GM21367 (cell line): ENCODE measurements at regions not wholly inside any gene's neighbourhood (a gene's known extent, or its start where the extent isn't known, plus 50 kb on each side); places are given as distances from the start of the nearest gene placed in this dataset.
A peak's percentile ranks its signal among the peaks of the same experiment; 100 is the strongest.
"Not testable (repeated sequence)": the region's sequence is repeated elsewhere in the genome, so short reads cannot be mapped to it uniquely, and the experiment has no call there.

ENCODE experiments used
- ATAC-seq: cut with Tn5 transposase; IDR thresholded peaks from one replicate; pipeline ENCODE4 v1.9.1; 2021; ENCODE audit not compliant: unreplicated experiment

GRCh38 chr2:65969161-65969560, 465.8 kb upstream of the MEIS1 start:
- ATAC-seq, result no peak

- ATAC-seq, result not testable (repeated sequence)
Measured at GRCh38 chr2:65963303-65963702, 471.6 kb upstream of the MEIS1 start.

- no peak for ATAC-seq
Measured at GRCh38 chr2:65960953-65961352, 474.0 kb upstream of the MEIS1 start.

GRCh38 chr2:65957886-65958285, 477.0 kb upstream of the MEIS1 start:
- ATAC-seq, result no peak

GRCh38 chr2:65957454-65957853, 477.5 kb upstream of the MEIS1 start:
- ATAC-seq, result no peak

GRCh38 chr2:65955259-65955658, 479.7 kb upstream of the MEIS1 start:
- ATAC-seq, result no peak

- no peak for ATAC-seq
Measured at GRCh38 chr2:65952966-65953761, 481.8 kb upstream of the MEIS1 start.

GRCh38 chr2:65944213-65944612, 490.7 kb upstream of the MEIS1 start:
- no peak for ATAC-seq

- ATAC-seq, result no peak
Measured at GRCh38 chr2:65943099-65943786, 491.7 kb upstream of the MEIS1 start.

GRCh38 chr2:65940856-65941255, 494.1 kb upstream of the MEIS1 start:
- ATAC-seq, result no peak

- ATAC-seq, result no peak
Measured at GRCh38 chr2:65939687-65940086, 495.2 kb upstream of the MEIS1 start.

- ATAC-seq, result no peak
Measured at GRCh38 chr2:65937379-65938160, 497.4 kb upstream of the MEIS1 start.

- no peak for ATAC-seq
Measured at GRCh38 chr2:65934992-65935629, 499.8 kb upstream of the MEIS1 start.

GRCh38 chr2:65932571-65932970, 500.2 kb upstream of the SPRED2 start:
- no peak for ATAC-seq

- no peak for ATAC-seq
Measured at GRCh38 chr2:65931056-65931455, 498.7 kb upstream of the SPRED2 start.

- ATAC-seq, result no peak
Measured at GRCh38 chr2:65930259-65930658, 497.9 kb upstream of the SPRED2 start.

GRCh38 chr2:65929664-65930063, 497.3 kb upstream of the SPRED2 start:
- ATAC-seq, result not testable (repeated sequence)

GRCh38 chr2:65922794-65923193, 490.4 kb upstream of the SPRED2 start:
- ATAC-seq, result no peak

- peak; percentile 73 for ATAC-seq
Measured at GRCh38 chr2:65922030-65922429, 489.6 kb upstream of the SPRED2 start.

- ATAC-seq, result no peak
Measured at GRCh38 chr2:65921116-65921515, 488.7 kb upstream of the SPRED2 start.

- no peak for ATAC-seq
Measured at GRCh38 chr2:65920659-65921058, 488.3 kb upstream of the SPRED2 start.
